Ishikawa (cell line): ENCODE measurements at regions not wholly inside any gene's neighbourhood (a gene's known extent, or its start where the extent isn't known, plus 50 kb on each side); places are given as distances from the start of the nearest gene placed in this dataset.

Source experiments
- CEBPB ChIP-seq: IDR thresholded peaks from 2 replicates; pipeline ENCODE4 v1.6.1; 2012
- CREB1 ChIP-seq: IDR thresholded peaks from 2 replicates; pipeline ENCODE4 v1.6.1; 2012; ENCODE audit warnings: low read depth
- EGR1 ChIP-seq: IDR thresholded peaks from 2 replicates; pipeline ENCODE4 v1.6.1; 2012
- EP300 ChIP-seq: IDR thresholded peaks from 2 replicates; pipeline ENCODE4 v1.6.1; 2012; ENCODE audit warnings: borderline replicate concordance
- FOXM1 ChIP-seq: IDR thresholded peaks from 2 replicates; pipeline ENCODE4 v1.6.1; 2012; ENCODE audit warnings: low read depth, borderline replicate concordance
- NFIC ChIP-seq: IDR thresholded peaks from 2 replicates; pipeline ENCODE4 v1.6.1; 2012
- RAD21 ChIP-seq: IDR thresholded peaks from 2 replicates; pipeline ENCODE4 v1.6.1; 2012; ENCODE audit warnings: low read depth
- TAF1 ChIP-seq: IDR thresholded peaks from 2 replicates; pipeline ENCODE4 v1.6.1; 2012; ENCODE audit warnings: low read depth, mild to moderate bottlenecking
- TCF12 ChIP-seq: IDR thresholded peaks from 2 replicates; pipeline ENCODE4 v1.6.1; 2012; ENCODE audit warnings: low read depth
- TEAD4 ChIP-seq: IDR thresholded peaks from 2 replicates; pipeline ENCODE4 v1.6.1; 2012
- YY1 ChIP-seq: IDR thresholded peaks from 2 replicates; pipeline ENCODE4 v1.6.1; 2012; ENCODE audit warnings: low read depth
- ZBTB7A ChIP-seq: IDR thresholded peaks from 2 replicates; pipeline ENCODE4 v1.6.1; 2012; ENCODE audit warnings: low read depth
- TF ChIP-seq, protein P1 (sequence below): IDR thresholded peaks from 2 replicates; pipeline ENCODE4 v1.6.1; 2012
- TF ChIP-seq, protein P2 (sequence below): IDR thresholded peaks from 2 replicates; pipeline ENCODE4 v1.6.1; 2012; ENCODE audit warnings: low read depth, mild to moderate bottlenecking
- TF ChIP-seq, protein P3 (sequence below): IDR thresholded peaks from 2 replicates; pipeline ENCODE4 v1.6.1; 2012

DNA sequence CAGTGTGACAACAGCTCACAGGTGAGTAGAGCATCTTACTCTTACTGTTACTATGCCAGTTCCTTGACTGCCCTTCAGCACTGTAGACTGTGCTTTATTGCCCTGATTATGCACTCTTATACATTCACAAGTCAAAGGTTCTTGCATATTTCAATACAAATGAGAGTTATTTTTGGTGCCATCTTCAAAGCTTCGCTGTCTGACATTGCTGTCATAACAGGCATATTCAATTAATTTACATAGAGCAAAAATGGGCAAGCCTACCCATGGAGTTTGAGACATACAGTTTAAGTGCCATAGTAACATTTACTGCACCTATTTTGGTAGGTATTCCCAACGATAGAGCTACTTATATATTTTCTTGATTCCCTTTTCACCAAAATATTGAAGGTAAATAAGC, 107.5 kb upstream of the CNTN1 start:
- TF ChIP-seq CEBPB (no peak), FOXM1 (no peak), EP300 (no peak), TEAD4 (no peak), TAF1 (no peak), ZBTB7A (no peak), NFIC (no peak), EGR1 (no peak), YY1 (no peak)
- TF ChIP-seq, protein P1, sequence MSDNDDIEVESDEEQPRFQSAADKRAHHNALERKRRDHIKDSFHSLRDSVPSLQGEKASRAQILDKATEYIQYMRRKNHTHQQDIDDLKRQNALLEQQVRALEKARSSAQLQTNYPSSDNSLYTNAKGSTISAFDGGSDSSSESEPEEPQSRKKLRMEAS: no peak

DNA sequence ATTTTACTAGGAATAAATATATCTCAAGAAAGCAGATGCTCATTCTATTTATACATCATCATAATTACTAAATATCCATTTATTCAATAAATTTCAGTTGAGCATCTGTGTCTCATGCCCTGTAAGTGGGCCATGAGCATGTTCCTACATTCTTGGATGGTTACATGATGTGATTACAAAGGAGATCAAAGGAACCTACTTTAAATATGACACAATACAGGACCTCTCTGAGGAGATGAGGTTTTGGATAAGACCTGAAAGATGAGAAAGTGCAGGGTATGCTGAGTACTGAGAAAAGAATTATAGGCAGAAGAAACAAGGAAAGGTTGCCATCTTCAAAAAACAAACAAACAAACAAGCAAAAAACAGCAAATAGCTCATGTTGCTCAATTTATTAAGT, 105.4 kb upstream of the CNTN1 start:
- TF ChIP-seq RAD21: no peak
- TF ChIP-seq YY1: no peak
- no peak for TF ChIP-seq CREB1
- no peak for TF ChIP-seq TEAD4
- no peak for TF ChIP-seq TCF12
- no peak for TF ChIP-seq TAF1
- TF ChIP-seq EP300: no peak
- TF ChIP-seq, protein P2, sequence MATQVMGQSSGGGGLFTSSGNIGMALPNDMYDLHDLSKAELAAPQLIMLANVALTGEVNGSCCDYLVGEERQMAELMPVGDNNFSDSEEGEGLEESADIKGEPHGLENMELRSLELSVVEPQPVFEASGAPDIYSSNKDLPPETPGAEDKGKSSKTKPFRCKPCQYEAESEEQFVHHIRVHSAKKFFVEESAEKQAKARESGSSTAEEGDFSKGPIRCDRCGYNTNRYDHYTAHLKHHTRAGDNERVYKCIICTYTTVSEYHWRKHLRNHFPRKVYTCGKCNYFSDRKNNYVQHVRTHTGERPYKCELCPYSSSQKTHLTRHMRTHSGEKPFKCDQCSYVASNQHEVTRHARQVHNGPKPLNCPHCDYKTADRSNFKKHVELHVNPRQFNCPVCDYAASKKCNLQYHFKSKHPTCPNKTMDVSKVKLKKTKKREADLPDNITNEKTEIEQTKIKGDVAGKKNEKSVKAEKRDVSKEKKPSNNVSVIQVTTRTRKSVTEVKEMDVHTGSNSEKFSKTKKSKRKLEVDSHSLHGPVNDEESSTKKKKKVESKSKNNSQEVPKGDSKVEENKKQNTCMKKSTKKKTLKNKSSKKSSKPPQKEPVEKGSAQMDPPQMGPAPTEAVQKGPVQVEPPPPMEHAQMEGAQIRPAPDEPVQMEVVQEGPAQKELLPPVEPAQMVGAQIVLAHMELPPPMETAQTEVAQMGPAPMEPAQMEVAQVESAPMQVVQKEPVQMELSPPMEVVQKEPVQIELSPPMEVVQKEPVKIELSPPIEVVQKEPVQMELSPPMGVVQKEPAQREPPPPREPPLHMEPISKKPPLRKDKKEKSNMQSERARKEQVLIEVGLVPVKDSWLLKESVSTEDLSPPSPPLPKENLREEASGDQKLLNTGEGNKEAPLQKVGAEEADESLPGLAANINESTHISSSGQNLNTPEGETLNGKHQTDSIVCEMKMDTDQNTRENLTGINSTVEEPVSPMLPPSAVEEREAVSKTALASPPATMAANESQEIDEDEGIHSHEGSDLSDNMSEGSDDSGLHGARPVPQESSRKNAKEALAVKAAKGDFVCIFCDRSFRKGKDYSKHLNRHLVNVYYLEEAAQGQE: no peak

DNA sequence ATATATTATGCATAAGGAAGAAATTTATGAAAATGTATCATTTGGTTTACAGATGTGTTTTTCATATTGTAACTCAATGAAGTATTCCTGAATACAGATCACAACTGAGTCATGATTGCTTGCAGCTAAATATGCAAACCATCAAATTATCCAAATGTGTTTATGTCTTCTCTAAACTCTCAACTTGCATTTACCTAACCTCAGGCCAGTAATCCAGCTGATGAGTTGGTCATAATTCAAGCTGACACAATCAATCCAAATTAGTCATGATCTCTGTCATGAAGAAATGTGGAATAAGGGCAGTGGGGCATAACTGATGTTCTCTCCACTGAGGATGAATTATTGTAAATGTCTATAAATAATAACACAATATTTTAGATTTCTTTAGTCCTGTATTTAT, 104.8 kb upstream of the CNTN1 start:
- TF ChIP-seq EP300 (no peak), EGR1 (no peak)
- TF ChIP-seq, protein P3, sequence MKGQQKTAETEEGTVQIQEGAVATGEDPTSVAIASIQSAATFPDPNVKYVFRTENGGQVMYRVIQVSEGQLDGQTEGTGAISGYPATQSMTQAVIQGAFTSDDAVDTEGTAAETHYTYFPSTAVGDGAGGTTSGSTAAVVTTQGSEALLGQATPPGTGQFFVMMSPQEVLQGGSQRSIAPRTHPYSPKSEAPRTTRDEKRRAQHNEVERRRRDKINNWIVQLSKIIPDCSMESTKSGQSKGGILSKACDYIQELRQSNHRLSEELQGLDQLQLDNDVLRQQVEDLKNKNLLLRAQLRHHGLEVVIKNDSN: no peak

DNA sequence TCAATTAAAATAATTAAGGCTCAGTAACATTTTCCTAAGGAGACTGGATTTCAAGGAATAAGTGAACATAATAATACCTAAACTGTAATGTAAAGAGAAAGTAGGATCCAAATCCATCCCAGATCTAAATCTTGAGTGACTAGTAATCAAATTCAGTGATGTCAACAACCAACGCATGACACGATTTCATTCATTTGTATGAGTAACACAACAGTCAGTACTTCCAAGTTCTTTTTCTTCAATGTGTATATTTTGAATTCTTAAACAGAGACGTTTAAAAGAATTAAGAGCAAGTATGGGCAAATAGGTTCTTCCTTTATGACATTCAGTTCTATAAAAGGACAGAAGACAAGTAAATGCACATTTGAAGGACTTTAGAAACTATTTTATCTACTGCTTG, 104.3 kb upstream of the CNTN1 start:
- no peak for TF ChIP-seq TAF1
- TF ChIP-seq NFIC: no peak
- TF ChIP-seq, protein P3: no peak
- TF ChIP-seq YY1: no peak
- no peak for TF ChIP-seq FOXM1
- no peak for TF ChIP-seq TEAD4
- no peak for TF ChIP-seq TCF12
- TF ChIP-seq, protein P1: no peak
- TF ChIP-seq, protein P2: no peak

DNA sequence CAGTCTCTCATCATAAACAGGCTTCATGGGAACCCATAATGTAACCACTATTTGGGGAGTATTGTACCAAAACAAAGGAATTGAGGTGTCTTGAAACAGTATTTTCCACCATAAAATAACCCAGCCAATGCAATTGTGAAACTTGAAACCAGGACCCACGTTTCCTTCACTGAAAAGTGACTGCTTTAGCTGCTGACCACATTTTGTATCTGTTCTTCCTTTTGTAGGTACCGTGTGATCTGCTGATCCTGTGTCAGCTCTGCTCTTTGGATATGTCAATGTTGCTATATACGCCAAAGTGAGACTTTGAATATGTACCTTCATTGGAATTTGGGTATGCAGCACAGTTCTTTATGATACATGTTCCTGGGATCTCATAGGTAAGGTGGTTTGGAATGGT, 95.1 kb upstream of the CNTN1 start:
- TF ChIP-seq NFIC (no peak), CEBPB (no peak), TAF1 (no peak), YY1 (no peak), TEAD4 (no peak), ZBTB7A (no peak), CREB1 (no peak)
- TF ChIP-seq, protein P3: no peak
- TF ChIP-seq, protein P2: no peak
- TF ChIP-seq, protein P1: no peak
